GM19452 (cell line): ENCODE measurements at regions not wholly inside any gene's neighbourhood (a gene's known extent, or its start where the extent isn't known, plus 50 kb on each side); places are given as distances from the start of the nearest gene placed in this dataset.
A peak's percentile ranks its signal among the peaks of the same experiment; 100 is the strongest.

ENCODE experiments used
- ATAC-seq: cut with Tn5 transposase; IDR thresholded peaks from one replicate; pipeline ENCODE4 v1.9.1; 2021; ENCODE audit not compliant: unreplicated experiment

DNA sequence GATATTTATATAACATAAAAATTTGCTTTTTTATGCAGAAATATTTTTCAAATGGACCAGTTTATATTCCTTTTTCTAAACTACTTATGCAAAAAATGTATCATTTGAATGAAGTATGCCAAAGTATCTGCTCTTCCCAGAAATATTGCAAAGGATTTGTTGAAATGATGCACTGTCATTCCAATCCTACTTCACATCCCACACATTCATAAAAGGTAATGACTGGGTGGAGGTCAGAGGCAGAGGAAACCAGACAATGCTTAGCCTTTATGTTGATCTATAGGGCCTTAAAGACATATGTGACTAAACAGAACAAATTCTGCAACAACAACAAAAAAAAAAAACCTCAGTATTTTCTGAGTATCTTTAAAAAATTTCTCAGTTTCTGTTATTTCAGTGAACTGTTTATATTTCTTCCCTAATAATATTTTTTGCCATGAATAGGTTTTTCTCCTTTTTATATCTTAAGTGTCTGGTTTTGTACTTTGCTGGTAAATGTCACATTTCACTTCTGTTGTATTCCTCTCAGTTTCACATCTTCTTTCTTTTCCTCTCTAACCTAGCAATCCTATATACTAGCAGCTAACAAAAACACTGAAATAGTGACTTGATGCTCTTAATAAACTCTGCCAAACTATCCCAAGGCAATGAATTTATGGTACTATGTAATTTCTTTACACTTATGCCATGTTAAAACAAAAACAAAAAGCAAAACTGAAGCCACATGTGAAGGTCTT lies 374.1 kb downstream of the BCKDHB start:
- ATAC-seq, result no peak

DNA sequence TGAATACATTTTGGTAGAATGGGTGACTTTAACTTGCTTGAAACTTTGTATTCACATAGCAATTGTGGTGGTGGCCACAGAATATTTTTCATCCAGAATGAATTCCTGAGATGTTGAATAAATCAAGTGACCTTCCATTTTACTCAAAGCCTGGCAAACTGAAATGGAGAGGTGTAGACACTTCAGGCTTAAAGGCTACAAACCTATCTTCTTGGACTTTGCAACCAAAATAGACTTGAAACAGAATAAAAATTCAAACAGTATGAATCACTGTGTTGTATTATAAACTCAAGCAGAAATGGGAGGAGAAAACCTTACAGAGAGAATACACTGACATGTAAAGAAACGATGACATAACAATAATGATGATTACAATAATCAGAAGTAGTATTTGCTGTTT lies 371.6 kb downstream of the BCKDHB start:
- no peak for ATAC-seq

DNA sequence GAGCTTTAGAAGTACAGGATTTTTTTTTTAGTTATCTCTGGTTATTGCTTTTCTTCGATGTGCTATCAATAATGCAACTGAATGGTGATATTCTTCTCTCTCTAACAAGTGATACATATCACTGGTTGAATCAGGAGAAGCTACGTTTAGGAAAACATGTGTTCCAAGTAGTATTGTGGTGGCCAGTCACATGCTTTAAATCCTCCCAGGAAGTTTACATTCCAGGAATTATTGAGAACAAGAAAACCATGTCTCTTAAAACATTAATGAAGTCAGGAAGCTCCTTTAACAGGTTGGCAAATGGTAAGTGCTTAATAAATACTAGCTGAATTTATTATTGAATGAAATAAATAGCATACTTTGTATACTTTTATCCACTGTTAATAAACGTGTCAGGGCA lies 371.1 kb downstream of the BCKDHB start:
- ATAC-seq, result no peak

DNA sequence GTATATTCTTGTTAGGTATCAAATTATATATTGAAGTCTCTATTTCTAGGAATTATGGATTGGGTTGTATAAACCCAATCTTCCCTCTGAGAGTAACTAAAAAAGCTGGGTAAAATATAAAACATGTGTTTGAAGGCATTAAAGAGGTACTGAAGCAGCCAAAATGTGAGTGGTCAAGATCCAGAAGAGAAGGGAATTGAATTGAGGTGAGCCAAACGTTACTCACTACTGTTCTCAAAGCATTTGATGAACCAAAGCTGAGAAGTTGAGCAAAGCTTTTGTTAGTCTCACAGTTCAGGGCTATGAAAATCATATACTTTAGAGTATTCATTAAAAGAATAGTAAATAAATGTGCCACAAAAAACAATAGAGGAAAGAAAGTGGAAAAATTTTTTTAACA lies 365.8 kb downstream of the BCKDHB start:
- no peak for ATAC-seq

DNA sequence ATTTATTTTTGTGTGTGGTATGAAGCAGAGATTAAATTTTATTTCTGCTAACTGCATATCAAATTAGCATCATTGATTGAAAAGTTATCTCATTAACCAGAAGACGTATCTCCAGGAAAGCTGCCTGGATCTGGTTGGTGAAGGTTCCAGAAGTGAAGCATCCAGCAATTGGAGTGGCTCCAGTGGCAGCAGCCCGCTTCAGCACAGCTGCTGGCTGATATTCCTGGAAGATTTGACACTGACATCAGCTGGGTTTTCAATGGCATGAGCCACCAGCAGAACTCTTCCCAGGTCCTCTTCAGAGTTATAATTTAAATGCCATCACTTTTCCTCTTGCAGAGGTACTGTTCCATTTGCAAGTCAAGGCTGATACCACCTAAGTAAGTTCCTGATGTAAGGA lies 363.5 kb downstream of the BCKDHB start:
- ATAC-seq, result no peak

DNA sequence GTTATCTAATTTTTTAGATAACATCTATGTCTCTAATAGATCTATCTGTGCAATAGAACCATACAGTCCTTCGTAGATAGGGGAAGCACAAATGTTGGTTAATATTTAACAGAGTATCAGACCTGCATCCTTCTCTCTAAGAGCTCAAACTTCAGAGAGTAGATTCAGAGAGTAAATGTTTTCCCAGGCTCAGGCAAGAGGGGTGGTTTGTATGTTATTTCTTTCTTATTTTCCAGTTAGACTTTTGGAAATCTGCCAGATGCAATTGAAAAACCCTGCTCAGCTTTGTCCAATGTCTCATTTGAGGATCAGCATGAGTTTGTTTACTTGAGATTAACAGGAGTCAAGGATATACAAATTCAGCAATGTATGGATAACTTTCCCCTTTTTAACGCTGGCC lies 361.9 kb downstream of the BCKDHB start:
- no peak for ATAC-seq

DNA sequence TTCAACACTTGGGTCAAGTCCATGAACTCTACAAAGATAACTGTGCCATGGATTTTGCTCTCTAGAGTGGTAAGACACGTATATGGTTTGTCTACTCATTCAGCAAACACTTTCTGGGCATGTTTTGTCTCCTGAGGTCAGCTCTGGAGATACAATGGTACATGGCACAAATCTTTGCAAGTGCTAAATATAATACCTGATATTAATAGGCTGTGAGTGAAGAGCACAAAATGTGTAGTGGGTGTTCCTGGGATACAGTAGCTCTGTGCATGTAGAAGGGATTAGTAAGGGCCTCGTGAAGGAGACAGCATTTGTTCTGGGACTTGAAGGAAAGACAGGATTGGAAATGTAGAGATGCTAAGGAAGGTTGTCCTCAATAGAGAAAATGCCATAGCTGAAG lies 360.9 kb downstream of the BCKDHB start:
- no peak for ATAC-seq

DNA sequence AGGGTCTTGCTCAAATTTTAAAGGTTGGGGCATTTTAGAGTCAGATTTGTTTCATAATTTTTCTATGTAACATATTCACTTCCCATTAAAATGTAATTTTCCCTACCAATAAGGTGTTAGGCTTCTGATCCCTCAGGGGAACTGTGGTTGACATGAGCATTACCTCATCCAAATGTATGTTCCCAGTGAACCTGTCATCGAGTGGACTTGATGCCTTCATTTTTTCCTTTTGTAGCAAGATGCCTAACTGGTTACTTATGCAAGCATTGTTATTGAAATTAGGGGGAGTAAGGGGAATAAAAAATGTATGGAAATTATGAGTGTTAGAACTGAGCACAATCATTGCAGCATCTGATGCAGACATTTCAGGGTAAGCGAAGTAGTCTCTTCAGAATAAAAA lies 360.5 kb downstream of the BCKDHB start:
- ATAC-seq, result no peak

DNA sequence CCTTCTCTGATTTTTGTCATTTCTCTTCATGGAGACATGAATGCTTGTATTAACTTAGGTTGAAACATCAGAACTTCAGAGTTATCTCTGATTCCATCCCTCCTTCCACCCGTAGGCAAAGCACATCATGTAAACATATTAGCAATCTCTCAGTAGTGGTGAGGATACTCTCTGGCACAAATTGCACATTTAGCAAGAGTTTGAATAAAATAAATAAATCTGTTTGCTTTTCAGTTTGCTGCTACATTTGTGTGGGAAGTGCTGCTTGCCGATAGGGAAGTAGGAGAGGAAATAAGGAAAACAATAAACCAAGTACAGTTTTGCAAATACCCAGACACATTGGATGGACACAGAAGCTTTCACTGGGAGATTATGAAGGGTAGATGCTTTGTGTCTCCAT lies 359.0 kb downstream of the BCKDHB start:
- ATAC-seq, result no peak

DNA sequence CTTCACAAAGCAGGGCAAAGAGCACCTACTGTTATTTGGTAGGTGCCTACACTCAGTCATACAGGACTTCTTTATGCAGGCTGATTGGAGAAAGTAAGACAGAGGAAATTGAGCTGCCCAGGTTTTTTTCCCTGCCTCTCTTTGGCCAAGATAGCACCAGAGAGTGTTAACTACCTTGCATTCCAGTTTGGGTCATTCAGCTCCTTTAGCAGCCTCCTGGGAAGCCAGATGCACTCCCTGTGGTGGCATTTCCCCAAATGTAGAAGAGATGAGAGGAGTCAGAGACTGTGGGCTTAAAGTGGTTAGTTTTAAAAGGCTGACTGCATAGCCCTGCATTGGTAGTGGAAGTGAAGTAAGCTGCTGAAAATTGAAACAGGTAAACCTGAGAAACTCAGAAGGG lies 358.4 kb downstream of the BCKDHB start:
- ATAC-seq, result no peak

DNA sequence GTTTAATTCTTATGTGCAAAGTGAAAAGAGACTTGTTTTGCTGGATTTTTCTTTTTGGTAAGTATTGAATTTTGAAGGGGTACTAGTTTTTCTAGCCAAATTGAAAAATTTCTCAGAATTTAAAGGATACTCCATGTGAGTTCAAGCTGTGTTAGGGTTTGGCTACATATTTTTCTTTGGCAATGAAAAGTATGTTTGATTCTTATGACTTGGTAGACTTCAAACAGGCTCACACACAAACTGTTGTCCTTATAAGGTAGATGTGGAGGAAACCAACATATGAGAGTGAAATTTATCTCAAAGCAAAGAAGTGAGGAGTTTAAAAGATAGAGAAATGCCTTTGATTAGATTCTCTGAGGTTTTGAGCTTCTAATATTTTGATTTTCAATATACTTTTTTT lies 356.7 kb downstream of the BCKDHB start:
- ATAC-seq, result no peak

DNA sequence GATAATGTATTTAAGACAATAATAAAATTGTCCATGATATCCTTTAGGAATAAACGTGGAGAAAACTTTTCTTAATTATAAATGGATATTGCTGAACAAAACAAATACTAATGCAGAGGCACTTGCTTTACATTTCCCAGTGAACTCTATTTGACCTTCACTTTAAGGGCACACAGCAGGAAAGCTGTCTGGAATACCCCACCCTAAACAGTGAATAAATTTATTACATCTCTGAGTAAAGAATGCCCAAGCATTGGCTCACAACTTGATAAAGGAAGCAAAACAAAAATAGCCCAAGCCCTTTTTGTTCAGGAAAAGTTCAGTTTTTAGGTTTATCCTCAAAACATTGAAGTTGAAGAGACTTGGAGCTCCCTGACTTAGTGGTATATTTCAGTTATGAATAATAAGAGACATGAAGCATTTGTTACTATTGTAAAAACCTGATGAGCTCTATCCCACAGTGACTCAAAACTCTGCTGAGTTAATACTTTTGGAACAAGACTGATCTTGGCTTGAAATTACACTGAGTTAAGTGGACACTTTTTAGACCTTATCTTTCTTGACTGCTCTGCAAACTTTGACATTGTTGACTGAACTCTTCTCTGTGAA lies 353.9 kb downstream of the BCKDHB start:
- ATAC-seq, result no peak

DNA sequence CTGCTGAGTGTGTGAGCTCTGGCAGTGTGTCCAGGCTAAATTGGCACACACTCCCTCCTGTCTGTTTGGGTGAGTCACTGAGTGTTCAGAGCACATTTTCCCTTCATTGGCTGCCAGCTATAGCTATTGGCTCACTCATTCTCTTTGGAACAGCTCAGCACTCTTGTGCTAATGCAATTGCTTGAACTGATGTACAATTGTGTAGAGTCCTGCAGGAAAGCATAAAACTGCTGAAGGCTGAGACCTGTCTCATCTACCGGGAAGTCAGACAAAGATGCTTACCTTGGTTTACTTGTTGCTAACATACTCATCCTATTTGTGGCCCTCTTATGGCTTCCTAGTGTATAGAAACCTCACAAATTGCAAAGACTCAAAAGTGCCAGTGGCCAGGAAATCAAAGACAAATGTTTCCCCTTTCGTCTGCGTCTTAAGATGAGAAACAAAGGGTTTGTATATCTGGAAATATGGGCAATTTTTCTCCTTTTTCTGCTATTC lies 351.0 kb downstream of the BCKDHB start:
- ATAC-seq, result no peak

DNA sequence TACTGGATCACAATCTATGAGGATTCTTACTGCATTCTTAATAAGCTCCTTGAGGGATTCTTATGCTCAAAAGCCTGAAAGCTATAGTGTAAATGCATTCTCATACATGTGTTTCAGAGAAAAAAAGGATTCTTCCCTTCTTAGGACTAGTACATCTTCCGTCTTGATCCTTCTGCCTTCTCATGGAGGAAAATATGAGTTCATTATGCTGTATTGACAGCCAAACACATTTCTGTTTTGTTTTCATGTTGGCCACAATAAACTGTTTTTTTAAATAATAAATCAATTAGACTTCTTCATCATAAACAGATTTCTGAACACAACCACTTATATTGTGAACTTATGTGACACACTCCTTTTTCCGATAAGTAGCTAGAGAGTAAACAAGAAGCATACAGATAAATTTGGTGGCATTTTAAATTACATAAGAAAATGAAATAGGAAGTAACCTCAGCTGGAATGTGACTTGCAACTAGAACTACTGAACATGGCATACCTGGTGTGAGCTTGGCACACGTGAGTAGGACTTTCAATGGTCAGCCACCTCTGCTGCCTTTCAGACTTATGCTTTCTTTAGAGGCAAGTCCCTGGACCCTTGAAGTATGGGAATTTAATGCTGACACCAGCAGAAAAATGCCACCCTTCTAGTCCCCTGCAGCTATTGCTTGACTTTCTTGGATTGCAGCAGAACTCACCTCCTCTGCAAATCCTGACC lies 350.4 kb downstream of the BCKDHB start:
- no peak for ATAC-seq

DNA sequence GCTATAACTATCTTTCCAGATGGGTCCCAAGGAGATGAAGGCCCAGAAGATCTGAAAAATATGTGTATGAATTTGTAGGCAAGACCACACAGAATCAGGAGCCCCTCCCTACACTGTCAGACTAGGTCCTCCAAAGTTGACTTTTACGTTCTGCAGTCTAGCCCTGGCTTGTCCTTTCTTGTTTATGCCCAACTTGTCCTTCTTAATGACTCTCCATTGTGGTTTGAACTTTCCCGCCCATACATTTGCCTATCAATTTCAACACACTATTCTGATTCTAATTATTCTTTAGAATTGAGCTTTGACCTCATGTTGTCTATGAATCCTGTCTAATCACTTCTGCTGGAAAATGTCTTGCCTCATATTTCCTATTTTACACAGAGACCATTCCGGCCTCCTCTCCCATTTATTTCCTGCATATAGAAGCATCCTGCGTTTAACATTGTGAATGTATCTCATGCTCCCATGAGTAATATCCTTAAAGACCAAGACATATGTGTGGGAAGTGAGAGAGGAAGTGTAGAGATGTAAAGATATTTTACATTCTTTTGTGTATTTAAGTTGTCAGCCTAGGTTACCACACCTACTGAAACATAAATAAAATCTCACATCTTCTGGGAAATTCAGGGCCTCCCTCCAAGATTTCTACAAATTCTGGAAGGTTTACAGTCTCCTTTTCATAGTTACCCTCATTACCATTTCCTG lies 348.3 kb downstream of the BCKDHB start:
- ATAC-seq, result no peak

DNA sequence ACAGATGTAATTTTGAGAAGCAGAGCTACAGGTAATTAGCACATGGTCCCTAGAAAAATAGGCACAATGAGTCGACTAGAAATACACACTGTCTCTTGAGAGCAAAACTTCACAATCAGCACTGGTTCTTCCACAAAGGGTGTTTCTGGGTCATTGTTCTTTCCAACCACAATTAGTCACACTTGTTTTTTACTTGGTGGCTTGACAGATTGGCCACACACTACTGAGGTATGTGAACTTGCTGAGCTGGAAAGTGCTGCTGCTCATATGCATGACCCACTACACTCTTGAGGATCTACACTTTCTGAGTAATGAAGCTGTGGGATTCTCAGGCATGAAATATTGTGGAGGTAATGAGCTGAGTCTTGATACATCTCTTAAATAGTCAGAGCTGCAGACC lies 347.7 kb downstream of the BCKDHB start:
- ATAC-seq, result peak; percentile 69

DNA sequence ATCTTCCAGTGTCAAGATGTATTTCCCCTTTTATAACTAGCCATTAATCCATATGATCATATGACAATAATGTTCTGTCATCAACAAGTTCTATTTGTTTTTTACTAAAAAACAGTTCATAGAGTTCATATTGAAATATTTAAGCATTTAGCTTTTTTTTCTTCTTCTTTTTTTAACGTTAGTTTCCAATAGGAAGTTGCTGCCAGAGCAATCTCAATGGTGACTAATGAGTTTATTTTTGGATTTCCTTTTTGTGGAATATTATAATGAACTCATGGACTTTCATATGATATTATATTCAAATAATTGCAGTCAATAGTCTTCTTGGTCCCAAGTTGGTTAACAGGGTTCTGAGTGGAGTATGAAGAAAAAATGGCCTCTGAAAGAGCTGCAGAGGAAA lies 343.3 kb downstream of the BCKDHB start:
- ATAC-seq, result no peak

DNA sequence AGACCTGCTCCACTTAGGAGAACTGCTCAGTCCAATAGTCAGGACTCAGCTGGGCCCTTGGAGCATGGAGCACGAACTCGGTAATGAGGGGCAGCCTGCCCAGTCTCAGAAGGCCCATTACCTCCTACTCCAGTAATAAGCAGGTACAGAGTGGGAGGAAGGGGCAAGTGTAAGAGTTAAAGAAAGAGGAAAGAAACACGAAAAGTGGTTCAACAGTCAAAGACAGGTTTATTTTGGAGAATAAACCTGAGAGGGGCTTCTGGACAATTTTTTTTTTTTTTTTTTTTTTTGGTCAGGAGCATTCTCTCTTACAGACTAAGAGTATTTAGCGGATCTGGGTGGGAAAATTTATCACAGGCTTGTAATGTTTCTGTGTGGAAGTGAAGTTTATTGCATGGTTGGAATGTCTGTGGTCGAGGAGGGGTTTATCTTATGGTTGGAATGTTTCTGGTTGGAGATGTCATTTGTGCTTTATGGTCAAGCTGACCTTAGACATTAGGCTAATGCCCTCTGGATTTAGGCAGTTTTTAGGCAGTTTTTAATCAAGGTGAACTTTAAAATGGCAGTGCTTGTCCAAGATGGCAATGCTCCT lies 340.1 kb downstream of the BCKDHB start:
- ATAC-seq, result no peak

DNA sequence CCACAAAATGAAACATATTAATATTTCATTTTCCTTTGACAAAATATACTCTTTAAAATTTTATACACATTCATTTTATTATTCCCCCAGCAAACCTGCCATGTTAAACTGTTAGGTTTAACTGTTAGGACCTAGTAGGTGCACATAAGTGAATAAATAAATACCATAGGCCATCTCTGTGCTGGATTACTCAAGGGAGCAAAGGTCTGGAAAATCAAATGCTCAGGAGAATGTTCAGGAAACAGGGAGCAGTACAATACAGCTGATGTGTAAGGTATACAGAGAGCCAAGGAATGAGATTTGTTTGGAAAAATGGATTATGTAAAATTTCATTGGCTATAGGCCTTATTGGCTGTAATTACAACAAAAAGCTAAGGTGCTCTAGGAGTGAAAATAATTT lies 339.3 kb downstream of the BCKDHB start:
- no peak for ATAC-seq

DNA sequence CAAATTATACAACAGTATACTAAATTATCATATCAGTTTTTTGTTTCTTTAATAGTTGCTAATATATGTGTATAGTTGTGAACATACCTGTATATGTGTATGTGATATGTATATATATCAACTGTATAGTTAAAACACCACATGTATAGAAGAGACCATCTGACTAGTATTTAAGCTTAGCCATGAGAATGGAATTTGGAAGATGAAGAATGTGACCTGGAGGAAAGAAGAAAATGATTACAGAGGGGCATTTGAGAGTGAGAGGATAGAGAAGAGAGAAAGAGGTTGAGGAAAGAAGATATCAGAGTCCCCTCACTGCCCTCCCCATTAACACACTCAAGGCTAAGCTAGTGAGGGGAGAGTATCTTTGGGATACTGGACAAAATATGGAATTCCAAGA lies 335.9 kb downstream of the BCKDHB start:
- no peak for ATAC-seq

DNA sequence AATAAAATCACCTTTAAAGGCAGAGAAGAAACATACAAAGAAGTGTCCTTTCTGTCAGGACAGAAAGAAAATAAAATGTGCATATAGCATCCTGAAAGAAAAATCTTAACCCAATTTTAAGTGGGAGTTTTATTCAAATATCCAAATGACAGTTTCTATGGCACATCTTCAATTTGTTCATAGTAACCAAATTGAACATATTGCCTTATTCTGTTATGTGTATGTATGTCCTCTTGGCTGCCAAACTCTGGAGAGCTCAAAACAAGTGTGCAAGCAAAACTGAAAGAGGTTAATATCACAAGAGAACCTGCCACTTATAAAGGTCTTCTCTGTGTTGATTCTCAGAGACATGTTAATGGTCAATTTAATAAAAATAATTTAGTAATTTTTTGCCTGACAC lies 334.7 kb downstream of the BCKDHB start:
- ATAC-seq, result no peak
